KMS-11 (cell line): ENCODE measurements at regions not wholly inside any gene's neighbourhood (a gene's known extent, or its start where the extent isn't known, plus 50 kb on each side); places are given as distances from the start of the nearest gene placed in this dataset.

ENCODE experiments used
- H2AFZ ChIP-seq: fragments of 200-600 bp; sonication (generic); 2 replicates; pipeline ENCODE4 v1.6.1; 2016; ENCODE audit warnings: antibody characterized with exemption, mixed run types, low read depth
- H3K27ac ChIP-seq: fragments of 200-600 bp; sonication (generic); 2 replicates; pipeline ENCODE4 v1.6.1; 2016; ENCODE audit warnings: mild to moderate bottlenecking, mixed run types
- H3K27me3 ChIP-seq: fragments of 200-600 bp; sonication (generic); 2 replicates; pipeline ENCODE4 v1.6.1; 2017; ENCODE audit warnings: mild to moderate bottlenecking, low read depth, mixed run types, moderate library complexity; ENCODE audit not compliant: insufficient read depth
- H3K36me3 ChIP-seq: fragments of 200-600 bp; sonication (generic); 2 replicates; pipeline ENCODE4 v1.6.1; 2017; ENCODE audit warnings: mild to moderate bottlenecking, mixed run types; ENCODE audit not compliant: insufficient read depth
- H3K4me1 ChIP-seq: fragments of 200-600 bp; sonication (generic); 2 replicates; pipeline ENCODE4 v1.6.1; 2016; ENCODE audit warnings: mild to moderate bottlenecking, low read depth, mixed run types; ENCODE audit not compliant: poor library complexity, severe bottlenecking
- H3K4me2 ChIP-seq: fragments of 200-600 bp; sonication (generic); 2 replicates; pipeline ENCODE4 v1.7.0; 2016; ENCODE audit warnings: mild to moderate bottlenecking, mixed run types
- H3K4me3 ChIP-seq: fragments of 200-600 bp; sonication (generic); IDR thresholded peaks from 2 replicates; pipeline ENCODE4 v1.6.1; 2017; ENCODE audit warnings: low read depth, low read length, mixed read lengths; ENCODE audit not compliant: insufficient read depth
- H3K79me2 ChIP-seq: fragments of 200-600 bp; sonication (generic); 2 replicates; pipeline ENCODE4 v1.6.1; 2016; ENCODE audit warnings: low read depth, mixed run types; ENCODE audit not compliant: insufficient read depth
- H3K9ac ChIP-seq: fragments of 200-600 bp; sonication (generic); 2 replicates; pipeline ENCODE4 v1.6.1; 2016; ENCODE audit warnings: mild to moderate bottlenecking, mixed run types
- H4K20me1 ChIP-seq: fragments of 200-600 bp; sonication (generic); 2 replicates; pipeline ENCODE4 v1.6.1; 2016; ENCODE audit warnings: mild to moderate bottlenecking, mixed run types; ENCODE audit not compliant: insufficient read depth
- CTCF ChIP-seq: fragments of 200-600 bp; sonication (generic); conservative IDR thresholded peaks from 2 replicates; pipeline ENCODE4 v1.6.1; 2017; ENCODE audit warnings: low read depth, mild to moderate bottlenecking, antibody characterized with exemption, low read length, moderate library complexity, mixed read lengths

DNA sequence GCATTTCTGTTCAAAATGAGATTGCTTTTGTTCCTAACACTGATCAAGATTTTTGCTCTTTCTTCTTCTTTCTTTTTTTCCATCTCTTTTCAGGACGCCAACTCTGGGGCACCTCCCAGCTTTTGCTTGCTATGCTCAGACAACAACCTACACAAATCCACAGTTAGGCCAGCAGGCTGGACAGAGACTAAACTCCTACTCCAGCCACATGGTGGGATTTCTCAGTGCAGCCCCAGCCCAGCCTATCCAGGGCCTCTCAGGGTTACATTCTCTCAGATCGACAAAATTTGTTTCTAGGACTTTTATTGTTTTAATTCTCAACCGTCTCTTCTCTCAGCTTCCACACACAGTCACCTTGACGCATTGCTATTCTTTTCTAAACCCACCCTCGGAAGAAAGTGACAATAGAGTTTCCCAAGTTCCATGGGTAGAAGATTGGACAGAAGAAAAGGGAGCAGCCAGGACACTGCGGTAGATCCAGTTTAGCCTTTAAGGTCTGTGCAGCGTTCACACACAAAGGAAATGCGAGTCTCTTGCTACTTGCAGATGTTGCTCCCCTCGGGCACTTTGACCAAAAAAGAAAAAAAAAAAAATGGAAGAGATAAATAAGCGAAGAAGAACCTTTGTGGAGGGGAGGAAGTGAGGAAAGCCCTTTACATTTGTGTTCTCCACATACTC is 588.6 kb upstream of the GRAMD2B start:
- Histone ChIP-seq H2AFZ (no peak overlapping the region), H3K27me3 (no peaks in the 10 kb centered on the region), H3K79me2 (no peaks in the 10 kb centered on the region), H3K4me1 (no peaks in the 10 kb centered on the region), H3K27ac (no peak overlapping the region), H3K9ac (no peak overlapping the region), H3K36me3 (no peaks in the 10 kb centered on the region), H4K20me1 (no peaks in the 10 kb centered on the region), H3K4me3 (no peak overlapping the region), H3K4me2 (no peak overlapping the region)
- no peak for TF ChIP-seq CTCF

DNA sequence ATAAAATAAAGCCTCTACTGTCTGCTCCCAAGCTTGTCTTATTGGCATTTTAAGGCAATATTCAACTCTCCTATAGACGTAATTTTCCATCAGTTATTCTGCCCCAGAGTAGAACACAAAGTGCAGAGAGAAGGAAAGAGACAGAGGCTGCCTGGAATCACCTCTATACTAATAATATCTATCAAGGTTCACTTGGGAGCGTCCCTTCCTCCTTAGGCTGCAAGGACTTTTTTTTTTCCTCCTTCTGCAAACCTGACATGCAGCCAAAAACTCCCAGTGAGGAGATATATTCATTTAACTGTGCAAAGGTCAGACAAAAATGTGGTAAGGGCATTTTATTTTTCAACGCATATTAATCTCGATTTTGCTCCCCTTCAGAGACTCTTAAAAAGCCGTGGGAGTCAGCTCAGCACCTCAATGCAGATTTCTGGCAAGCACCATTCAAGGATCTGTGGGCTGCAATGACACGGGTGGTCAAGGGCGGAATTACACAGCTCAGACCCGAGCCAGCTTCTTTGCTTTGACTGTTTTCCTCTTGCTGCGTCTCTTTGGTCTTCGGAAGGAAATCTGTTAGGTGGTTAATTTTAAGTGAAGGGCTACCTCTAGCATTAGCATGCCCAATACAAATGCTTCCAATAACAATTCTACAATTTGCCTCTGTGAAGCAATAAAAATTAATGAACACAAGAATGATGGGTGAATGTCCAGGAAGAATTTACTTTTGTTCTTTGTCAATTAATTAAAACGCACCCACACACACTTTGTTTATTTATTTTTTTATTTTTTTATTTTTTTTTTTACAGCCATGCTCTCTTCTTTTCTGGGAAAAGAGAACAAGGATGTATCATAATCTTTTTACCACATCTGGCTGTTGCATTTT is 587.7 kb upstream of the GRAMD2B start:
- H4K20me1 ChIP-seq = no peaks in the 10 kb centered on the region
- H3K4me1 ChIP-seq = no peaks in the 10 kb centered on the region
- no peaks in the 10 kb centered on the region for H3K36me3 ChIP-seq
- no peak overlapping the region for H3K9ac ChIP-seq
- no peak overlapping the region for H2AFZ ChIP-seq
- H3K4me2 ChIP-seq = no peak overlapping the region
- H3K79me2 ChIP-seq = no peaks in the 10 kb centered on the region
- H3K27me3 ChIP-seq = no peaks in the 10 kb centered on the region
- no peak for TF ChIP-seq CTCF
- no peak overlapping the region for H3K4me3 ChIP-seq
- no peak overlapping the region for H3K27ac ChIP-seq

GRCh38 chr5:125836256-125836655 is 587.0 kb upstream of the GRAMD2B start:
- TF ChIP-seq CTCF = no peak
- Histone ChIP-seq H3K79me2 (no peaks in the 10 kb centered on the region), H3K4me3 (no peak overlapping the region), H3K4me2 (no peak overlapping the region), H3K36me3 (no peaks in the 10 kb centered on the region), H4K20me1 (no peaks in the 10 kb centered on the region), H3K27ac (no peak overlapping the region), H3K27me3 (no peaks in the 10 kb centered on the region), H3K9ac (no peak overlapping the region), H2AFZ (no peak overlapping the region), H3K4me1 (no peaks in the 10 kb centered on the region)

DNA sequence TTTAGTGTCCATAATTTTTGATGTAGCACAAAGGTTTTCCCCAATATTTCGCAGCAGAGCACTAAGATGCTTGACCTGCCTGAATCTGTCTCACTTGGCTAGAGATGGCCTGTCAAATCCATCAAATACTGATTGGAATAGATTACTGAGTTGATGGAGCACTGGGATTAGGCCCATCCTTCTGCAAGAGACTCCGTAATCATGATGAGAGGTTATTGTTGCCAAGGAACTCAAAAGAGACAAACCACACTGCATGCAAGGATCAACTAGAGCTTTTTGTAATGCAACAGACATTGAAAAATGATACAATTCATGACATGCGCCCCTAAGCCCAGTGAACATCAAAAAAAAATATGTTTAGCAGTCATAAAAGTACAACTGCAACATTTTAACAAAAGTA is 585.3 kb upstream of the GRAMD2B start:
- no peaks in the 10 kb centered on the region for H4K20me1 ChIP-seq
- no peaks in the 10 kb centered on the region for H3K4me1 ChIP-seq
- no peak overlapping the region for H2AFZ ChIP-seq
- TF ChIP-seq CTCF = no peak
- H3K27ac ChIP-seq = no peak overlapping the region
- H3K9ac ChIP-seq = no peak overlapping the region
- H3K79me2 ChIP-seq = no peaks in the 10 kb centered on the region
- H3K4me2 ChIP-seq = no peak overlapping the region
- H3K27me3 ChIP-seq = no peaks in the 10 kb centered on the region
- H3K36me3 ChIP-seq = no peaks in the 10 kb centered on the region
- H3K4me3 ChIP-seq = no peak overlapping the region
